ENCODE measurements at regions not wholly inside any gene's neighbourhood (a gene's known extent, or its start where the extent isn't known, plus 50 kb on each side); places are given as distances from the start of the nearest gene placed in this dataset.

- TF ChIP-seq, protein P1, sequence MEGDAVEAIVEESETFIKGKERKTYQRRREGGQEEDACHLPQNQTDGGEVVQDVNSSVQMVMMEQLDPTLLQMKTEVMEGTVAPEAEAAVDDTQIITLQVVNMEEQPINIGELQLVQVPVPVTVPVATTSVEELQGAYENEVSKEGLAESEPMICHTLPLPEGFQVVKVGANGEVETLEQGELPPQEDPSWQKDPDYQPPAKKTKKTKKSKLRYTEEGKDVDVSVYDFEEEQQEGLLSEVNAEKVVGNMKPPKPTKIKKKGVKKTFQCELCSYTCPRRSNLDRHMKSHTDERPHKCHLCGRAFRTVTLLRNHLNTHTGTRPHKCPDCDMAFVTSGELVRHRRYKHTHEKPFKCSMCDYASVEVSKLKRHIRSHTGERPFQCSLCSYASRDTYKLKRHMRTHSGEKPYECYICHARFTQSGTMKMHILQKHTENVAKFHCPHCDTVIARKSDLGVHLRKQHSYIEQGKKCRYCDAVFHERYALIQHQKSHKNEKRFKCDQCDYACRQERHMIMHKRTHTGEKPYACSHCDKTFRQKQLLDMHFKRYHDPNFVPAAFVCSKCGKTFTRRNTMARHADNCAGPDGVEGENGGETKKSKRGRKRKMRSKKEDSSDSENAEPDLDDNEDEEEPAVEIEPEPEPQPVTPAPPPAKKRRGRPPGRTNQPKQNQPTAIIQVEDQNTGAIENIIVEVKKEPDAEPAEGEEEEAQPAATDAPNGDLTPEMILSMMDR (IDR thresholded peaks at IDR 0.05): no peak
- no peak for TF ChIP-seq EZH2phosphoT487 (IDR thresholded peaks at IDR 0.05)
Observed at GRCh38 chr10:7015457-7015856, 395.4 kb downstream of the SFMBT2 start.

All from neural progenitor cell (in vitro differentiated cells).